Endothelial cell of umbilical vein (primary cell): ENCODE measurements at regions not wholly inside any gene's neighbourhood (a gene's known extent, or its start where the extent isn't known, plus 50 kb on each side); places are given as distances from the start of the nearest gene placed in this dataset.

Source experiments
- CTCF ChIP-seq, 2 donors: IDR thresholded peaks; 1 replicate in 1 of 2; 2 replicates in 1 of 2; pipeline ENCODE4 v1.5.1; 2011; ENCODE audit warnings: low read length in 2 of 2, mild to moderate bottlenecking in 2 of 2, moderate library complexity in 2 of 2, control low read depth in 1 of 2, inconsistent platforms in 1 of 2, low read depth in 1 of 2; ENCODE audit not compliant: insufficient read depth in 1 of 2; ENCODE audit errors: extremely low read depth in 1 of 2
- EZH2 ChIP-seq: IDR thresholded peaks from 2 replicates; pipeline ENCODE4 v1.6.1; 2012; ENCODE audit warnings: borderline replicate concordance, low read depth, mild to moderate bottlenecking, moderate library complexity, low read length, inconsistent platforms; ENCODE audit not compliant: severe bottlenecking
- FOS ChIP-seq: IDR thresholded peaks from 2 replicates; pipeline ENCODE4 v1.6.1; 2011; ENCODE audit warnings: mild to moderate bottlenecking, low read length, moderate library complexity, borderline replicate concordance; ENCODE audit not compliant: insufficient read depth
- JUN ChIP-seq: IDR thresholded peaks from 2 replicates; pipeline ENCODE4 v1.6.1; 2011; ENCODE audit warnings: borderline replicate concordance, low read depth; ENCODE audit not compliant: insufficient read length, insufficient read depth
- MAX ChIP-seq: IDR thresholded peaks from 2 replicates; pipeline ENCODE4 v1.6.1; 2011; ENCODE audit not compliant: insufficient read depth, insufficient read length
- MYC ChIP-seq: IDR thresholded peaks from one replicate; pipeline ENCODE4 v1.6.1; 2011; ENCODE audit warnings: mild to moderate bottlenecking, low read depth, low read length
- POLR2A ChIP-seq: IDR thresholded peaks from 2 replicates; pipeline ENCODE4 v1.6.1; 2012; ENCODE audit warnings: low read depth, mild to moderate bottlenecking, control low read depth, low read length
- POLR2AphosphoS5 ChIP-seq: IDR thresholded peaks from 2 replicates; pipeline ENCODE4 v1.6.1; 2012; ENCODE audit warnings: low read depth, mild to moderate bottlenecking, control low read depth, low read length, moderate library complexity; ENCODE audit not compliant: insufficient read depth

GRCh38 chr6:53412021-53412715 is 63.4 kb upstream of the ELOVL5 start:
- no peak for TF ChIP-seq CTCF (IDR thresholded peaks at IDR 0.05; ENCODE audit: extremely low read depth in 1 of 2, insufficient read depth in 1 of 2, low read depth in 1 of 2, low read length in 2 of 2)
- no peak for TF ChIP-seq FOS
- TF ChIP-seq EZH2 = no peak
- TF ChIP-seq MYC = no peak
- TF ChIP-seq POLR2A = no peak
- no peak for TF ChIP-seq JUN
- no peak for TF ChIP-seq POLR2AphosphoS5
- no peak for TF ChIP-seq MAX
